NCI-H146 treated with DMSO at 0.1 percent for 48 hours (cell line): ENCODE measurements at regions not wholly inside any gene's neighbourhood (a gene's known extent, or its start where the extent isn't known, plus 50 kb on each side); places are given as distances from the start of the nearest gene placed in this dataset.
"Not testable (repeated sequence)": the region's sequence is repeated elsewhere in the genome, so short reads cannot be mapped to it uniquely, and the experiment has no call there.

Experiments used
- DNase-seq: peaks from one replicate; lab custom pipeline; 2025; ENCODE audit not compliant: unreplicated experiment; lab: John Stamatoyannopoulos, UW

- DNase-seq = no peak
Observed at GRCh38 chr13:62887046-62887445, 1471.4 kb upstream of the PCDH20 start.

DNA sequence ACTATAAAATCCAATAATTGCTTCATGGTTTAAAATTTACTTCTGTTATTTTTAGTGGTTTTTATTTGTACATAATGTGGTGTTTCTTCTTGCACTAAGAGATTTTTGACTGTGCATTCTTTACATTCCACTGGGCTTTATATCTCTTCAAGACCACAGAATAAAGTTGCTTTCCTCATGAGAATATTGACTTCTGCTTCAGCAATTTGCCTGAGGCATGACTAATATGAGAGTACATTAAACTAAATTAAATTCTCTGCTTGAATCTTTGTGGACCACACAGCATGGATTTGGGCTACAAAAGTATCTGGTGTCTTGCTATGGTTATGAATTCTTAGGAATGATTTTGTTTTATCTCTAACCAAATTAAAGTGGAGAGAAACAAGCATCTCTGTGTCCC is 1463.4 kb upstream of the PCDH20 start:
- DNase-seq = no peak

GRCh38 chr13:62875118-62875640 is 1459.5 kb upstream of the PCDH20 start:
- DNase-seq = no peak

DNA sequence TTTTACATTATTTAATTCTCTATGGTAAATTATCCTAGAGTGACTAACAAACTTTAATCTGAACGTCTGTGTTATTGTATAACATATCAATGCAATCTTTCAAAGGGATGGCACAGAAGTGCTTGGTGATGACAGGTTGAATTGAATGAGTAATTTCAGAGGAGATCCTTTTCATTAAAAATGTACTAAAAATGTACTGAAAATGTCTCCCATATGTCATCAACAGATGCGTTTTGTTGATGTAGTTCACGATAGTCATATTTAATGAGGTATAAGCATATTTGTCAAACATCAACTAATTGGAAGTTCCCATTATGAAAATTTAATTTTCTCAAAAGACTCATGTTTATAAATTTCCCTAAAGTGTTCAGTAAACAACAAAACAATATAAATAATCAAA is 1434.7 kb upstream of the PCDH20 start:
- DNase-seq = no peak

- peak; percentile 46 for DNase-seq
Observed at GRCh38 chr13:62847520-62847919, 1431.9 kb upstream of the PCDH20 start.

DNA sequence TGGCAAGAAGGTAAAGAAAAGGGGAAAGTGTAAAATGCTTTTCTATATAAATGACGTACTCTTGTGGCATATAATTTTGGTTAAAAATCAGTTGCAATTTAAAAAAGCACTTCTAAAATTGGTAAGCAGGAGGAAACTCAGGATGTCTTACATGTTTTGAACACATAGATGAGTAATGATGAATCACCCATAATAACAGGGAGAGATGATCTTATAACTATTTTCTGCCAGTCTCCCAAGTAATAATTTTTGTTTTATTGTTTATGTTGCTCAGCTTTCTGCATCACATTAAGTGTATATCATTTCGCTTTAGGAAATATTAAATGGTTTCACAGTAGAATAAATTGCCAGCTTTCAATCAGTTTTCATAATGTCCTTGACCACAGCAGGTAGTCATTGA is 1430.7 kb upstream of the PCDH20 start:
- no peak for DNase-seq

GRCh38 chr13:62839338-62839737 is 1423.7 kb upstream of the PCDH20 start:
- DNase-seq = no peak

DNA sequence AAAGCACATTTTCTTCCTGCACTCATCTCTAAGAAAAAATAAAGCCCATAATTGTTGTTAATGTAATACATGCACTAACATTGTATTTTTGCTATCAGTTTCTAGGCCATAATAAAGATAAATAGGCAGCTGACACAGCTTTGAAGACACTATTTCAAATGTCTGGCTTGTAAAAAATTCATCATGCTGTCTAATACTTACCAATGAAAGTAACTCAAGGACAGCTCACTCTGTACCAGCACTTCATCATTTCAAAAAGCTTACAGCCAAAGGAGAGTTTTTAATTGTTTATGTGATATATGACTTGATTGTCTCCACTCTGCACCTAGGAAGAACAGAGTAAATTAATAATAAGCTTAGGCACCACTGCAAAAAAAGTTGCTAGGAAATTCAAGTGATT is 1423.3 kb upstream of the PCDH20 start:
- no peak for DNase-seq

- DNase-seq = no peak
Observed at GRCh38 chr13:62837895-62838294, 1422.2 kb upstream of the PCDH20 start.

DNA sequence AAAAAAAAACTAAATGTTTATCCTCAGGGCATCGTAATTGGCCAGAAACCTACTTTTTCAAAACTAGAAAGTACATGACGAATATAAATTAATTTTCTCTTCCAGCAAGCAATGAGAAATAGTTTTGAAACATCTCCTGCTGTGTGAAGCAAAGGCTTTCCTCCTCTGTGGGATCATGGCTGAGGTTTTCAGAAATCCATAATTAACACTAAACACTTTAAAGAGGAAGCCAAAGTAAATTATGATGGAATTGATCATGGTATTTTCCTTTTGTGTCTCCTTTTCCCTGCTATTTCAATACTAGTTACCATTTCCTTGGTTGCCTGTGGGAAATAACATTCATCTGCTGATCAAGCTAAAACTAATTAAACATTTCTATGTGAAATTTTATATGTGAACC is 1413.8 kb upstream of the PCDH20 start:
- no peak for DNase-seq

- no peak for DNase-seq
Observed at GRCh38 chr13:62799931-62800436, 1384.3 kb upstream of the PCDH20 start.

DNA sequence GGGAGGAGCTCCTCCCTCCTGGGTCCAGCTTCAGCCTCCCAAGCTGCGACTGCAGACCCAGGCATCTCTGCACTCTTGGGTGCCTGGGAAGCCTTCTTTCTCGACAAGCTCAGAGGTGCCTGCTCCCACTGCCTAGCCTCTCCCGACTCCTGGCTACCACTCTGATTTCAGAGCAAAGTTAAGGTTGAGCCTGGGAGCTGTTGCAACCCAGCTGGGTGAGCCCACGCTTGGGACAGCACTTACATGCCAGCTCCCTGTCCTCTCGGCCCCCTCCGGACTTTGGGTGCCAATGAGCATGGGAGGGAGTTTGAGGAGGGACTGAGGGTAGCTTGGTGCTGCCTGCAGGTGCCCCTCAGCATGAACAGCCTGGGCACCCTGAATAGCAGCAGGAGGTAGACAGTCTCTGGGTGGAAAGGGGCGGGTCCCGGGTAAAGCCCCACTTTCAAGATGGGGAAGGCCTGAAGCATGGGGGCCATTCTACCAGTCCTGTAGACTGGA is 1383.4 kb upstream of the PCDH20 start:
- DNase-seq = no peak

GRCh38 chr13:62793850-62794249 is 1378.2 kb upstream of the PCDH20 start:
- DNase-seq = no peak

- DNase-seq = no peak
Observed at GRCh38 chr13:62781866-62782265, 1366.2 kb upstream of the PCDH20 start.

- DNase-seq = no peak
Observed at GRCh38 chr13:62779161-62779560, 1363.5 kb upstream of the PCDH20 start.

GRCh38 chr13:62767473-62767872 is 1351.8 kb upstream of the PCDH20 start:
- DNase-seq = no peak

DNA sequence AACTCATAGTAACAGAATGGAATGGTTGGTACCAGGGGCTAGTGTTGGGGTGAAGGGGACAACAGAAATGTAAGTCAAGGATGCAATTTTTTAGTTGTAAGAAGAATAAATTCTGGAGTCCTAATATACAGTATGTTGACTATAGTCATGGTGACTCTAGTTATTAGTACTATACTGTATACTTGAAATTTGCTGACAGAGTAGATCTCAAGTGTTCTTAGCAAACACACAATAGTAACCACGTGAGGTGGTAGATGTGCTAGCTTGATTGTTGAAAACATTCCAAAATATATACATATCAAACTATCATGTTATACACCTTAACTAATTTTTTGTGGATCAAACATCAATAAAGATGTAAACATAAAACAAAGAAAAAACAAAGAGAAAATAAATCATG is 1345.1 kb upstream of the PCDH20 start:
- DNase-seq = no peak

- no peak for DNase-seq
Observed at GRCh38 chr13:62747629-62748028, 1332.0 kb upstream of the PCDH20 start.

- no peak for DNase-seq
Observed at GRCh38 chr13:62747152-62747551, 1331.5 kb upstream of the PCDH20 start.

GRCh38 chr13:62729746-62730145 is 1314.1 kb upstream of the PCDH20 start:
- not testable (repeated sequence) for DNase-seq

DNA sequence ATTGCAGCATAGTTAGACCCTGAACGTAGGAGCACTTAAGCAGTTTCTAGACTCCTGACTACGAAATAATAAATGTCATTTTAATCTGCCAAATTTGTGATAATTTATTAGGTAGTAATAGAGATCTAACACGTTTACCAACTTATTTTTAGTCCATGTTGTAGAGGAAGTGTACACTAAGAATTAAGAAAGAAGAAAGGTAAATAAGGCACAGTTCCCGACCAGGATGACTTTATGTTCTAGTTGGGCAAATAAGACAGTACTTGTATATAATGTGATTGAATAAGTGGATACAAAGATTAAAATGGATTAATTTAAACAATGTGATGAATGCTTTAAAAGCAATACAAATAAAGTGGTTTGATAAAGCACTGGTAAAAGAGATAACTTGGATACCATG is 1306.2 kb upstream of the PCDH20 start:
- DNase-seq = no peak

DNA sequence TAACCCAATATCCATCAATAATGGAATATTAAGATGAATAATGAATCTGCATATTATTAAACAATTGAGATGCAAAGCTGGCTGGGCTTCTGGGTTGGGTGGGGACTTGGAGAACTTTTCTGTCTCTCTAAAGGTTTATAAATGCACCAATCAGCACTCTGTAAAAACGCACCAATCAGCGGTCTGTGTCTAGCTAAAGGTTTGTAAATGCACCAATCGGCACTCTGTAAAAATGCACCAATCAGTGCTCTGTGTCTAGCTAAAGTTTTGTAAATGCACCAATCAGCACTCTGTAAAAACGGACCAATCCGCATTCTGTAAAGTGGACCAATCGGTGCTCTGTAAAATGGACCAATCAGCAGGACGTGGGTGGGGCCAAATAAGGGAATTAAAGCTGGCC is 1296.3 kb upstream of the PCDH20 start:
- not testable (repeated sequence) for DNase-seq

GRCh38 chr13:62710787-62711186 is 1295.1 kb upstream of the PCDH20 start:
- DNase-seq = no peak
